SK-N-SH (cell line): ENCODE measurements at regions not wholly inside any gene's neighbourhood (a gene's known extent, or its start where the extent isn't known, plus 50 kb on each side); places are given as distances from the start of the nearest gene placed in this dataset.

ENCODE experiments used
- CHD2 ChIP-seq: fragments of 150-350 bp; IDR thresholded peaks from 2 replicates; pipeline ENCODE4 v1.6.1; 2018; ENCODE audit warnings: low read length; ENCODE audit not compliant: partially characterized antibody
- CTCF ChIP-seq: fragments of 200-600 bp; sonication (generic); IDR thresholded peaks from 2 replicates; pipeline ENCODE4 v1.6.1; 2017; ENCODE audit warnings: antibody characterized with exemption, mild to moderate bottlenecking, moderate library complexity
- FOXJ3 ChIP-seq: sonication (generic); formaldehyde crosslinking; IDR thresholded peaks from 2 replicates; pipeline ENCODE4 v1.5.1; 2020; ENCODE audit warnings: mild to moderate bottlenecking, missing genetic modification reagents
- FOXM1 ChIP-seq: IDR thresholded peaks from 2 replicates; pipeline ENCODE4 v1.4.0; 2012; ENCODE audit warnings: low read depth, mild to moderate bottlenecking
- MXI1 ChIP-seq: IDR thresholded peaks from 2 replicates; pipeline ENCODE4 v1.6.1; 2012; ENCODE audit warnings: mild to moderate bottlenecking, low read depth, low read length, improper control_type of control experiment
- POLR2AphosphoS5 ChIP-seq: IDR thresholded peaks from 2 replicates; pipeline ENCODE4 v1.6.1; 2012; ENCODE audit warnings: low read depth, low read length
- RAD21 ChIP-seq: IDR thresholded peaks from 2 replicates; pipeline ENCODE4 v1.6.1; 2012; ENCODE audit warnings: mild to moderate bottlenecking, low read length
- REST ChIP-seq: IDR thresholded peaks from 2 replicates; pipeline ENCODE4 v1.6.1; 2012; ENCODE audit warnings: mild to moderate bottlenecking, low read depth, low read length, moderate library complexity
- RFX5 ChIP-seq: IDR thresholded peaks from 2 replicates; pipeline ENCODE4 v1.6.1; 2012; ENCODE audit warnings: mild to moderate bottlenecking, improper control_type of control experiment, low read length
- TAF1 ChIP-seq: IDR thresholded peaks from 2 replicates; pipeline ENCODE4 v1.6.1; 2012; ENCODE audit warnings: low read depth, mild to moderate bottlenecking, low read length, moderate library complexity, borderline replicate concordance
- USF2 ChIP-seq: fragments of 150-350 bp; IDR thresholded peaks from 2 replicates; pipeline ENCODE4 v1.6.1; 2017; ENCODE audit warnings: antibody characterized with exemption, low read length, low read depth, borderline replicate concordance
- TF ChIP-seq, protein P1 (sequence below): IDR thresholded peaks from 2 replicates; pipeline ENCODE4 v1.4.0; 2012; ENCODE audit warnings: low read depth

GRCh38 chr7:83866582-83866981 is 217.6 kb upstream of the SEMA3E start:
- TF ChIP-seq RAD21 (no peak), CTCF (no peak), MXI1 (no peak), CHD2 (no peak), REST (no peak), POLR2AphosphoS5 (no peak), TAF1 (no peak), USF2 (no peak), FOXM1 (no peak), RFX5 (no peak), FOXJ3 (CRISPR knock-in tag) (no peak)
- TF ChIP-seq, protein P1, sequence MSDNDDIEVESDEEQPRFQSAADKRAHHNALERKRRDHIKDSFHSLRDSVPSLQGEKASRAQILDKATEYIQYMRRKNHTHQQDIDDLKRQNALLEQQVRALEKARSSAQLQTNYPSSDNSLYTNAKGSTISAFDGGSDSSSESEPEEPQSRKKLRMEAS: no peak
